ENCODE measurements at regions not wholly inside any gene's neighbourhood (a gene's known extent, or its start where the extent isn't known, plus 50 kb on each side); places are given as distances from the start of the nearest gene placed in this dataset.
"Not testable (repeated sequence)": the region's sequence is repeated elsewhere in the genome, so short reads cannot be mapped to it uniquely, and the experiment has no call there.

- Mint-ChIP-seq H3K27ac (no peak overlapping the region), H3K4me3 (no peak overlapping the region), H3K4me1 (peaks cover 37% of the 10 kb centered on the region), H3K36me3 (peaks cover 46% of the 10 kb centered on the region), H3K27me3 (no peaks in the 10 kb centered on the region), H3K9me3 (no peaks in the 10 kb centered on the region)
- CTCF ChIA-PET, result interaction anchor here (0.7 kb wide), 1 partner anchor 52 kb away, joined by 3 read pairs; no protein-coding TSS in a partner anchor
- DNase-seq, result no peak
These were observed 62.3 kb upstream of the MORC3 start for GRCh38 chr21:36257657-36258056.

DNA sequence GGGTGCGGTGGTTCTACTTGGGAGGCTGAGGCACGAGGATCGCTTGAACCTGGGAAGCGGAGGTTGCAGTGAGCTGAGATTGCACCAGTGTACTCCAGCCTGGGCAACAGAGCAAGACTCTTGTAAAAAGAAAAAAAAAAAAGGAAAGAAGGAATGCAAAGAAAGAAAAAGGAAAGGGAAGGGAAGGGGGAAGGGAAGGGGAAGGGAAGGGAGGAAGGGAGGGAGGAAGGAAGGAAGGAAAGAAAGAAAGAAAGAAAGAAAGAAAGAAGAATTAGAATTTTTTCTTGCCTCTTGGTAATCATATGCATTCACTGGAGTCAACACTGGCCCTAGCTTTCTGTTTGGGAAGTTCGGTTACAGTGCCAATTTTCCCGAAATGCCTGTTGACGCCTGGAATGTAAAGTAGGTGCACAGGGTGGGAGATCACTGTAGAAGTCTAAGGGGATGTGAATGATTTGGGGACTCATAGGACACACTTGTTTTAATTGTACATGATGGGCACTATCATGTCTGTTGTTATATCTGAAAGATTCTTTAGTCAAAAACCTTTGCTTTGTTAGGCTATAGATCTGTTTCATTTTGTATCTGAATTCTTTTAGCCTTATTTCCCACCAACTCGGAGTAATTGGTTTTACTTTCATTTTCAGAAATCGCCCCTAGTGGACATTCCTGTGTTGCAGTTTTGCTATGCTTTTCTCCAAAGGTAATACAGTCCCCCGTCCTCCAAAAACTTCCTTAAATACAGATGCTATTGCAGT is 59.8 kb upstream of the MORC3 start:
- peak overlapping the region; percentile 91 for H3K27ac Mint-ChIP-seq
- peak; percentile 68 for DNase-seq
- H3K36me3 Mint-ChIP-seq, result peaks cover 39% of the 10 kb centered on the region
- no peaks in the 10 kb centered on the region for H3K27me3 Mint-ChIP-seq
- peak overlapping the region; percentile 71 for H3K4me3 Mint-ChIP-seq
- peaks cover 19% of the 10 kb centered on the region for H3K4me1 Mint-ChIP-seq
- no peaks in the 10 kb centered on the region for H3K9me3 Mint-ChIP-seq
- CTCF ChIA-PET, result interaction anchor here (0.6 to 2.4 kb wide), 7 partner anchors 10 to 99 kb away, joined by 3 to 9 read pairs (median 5); partner anchors contain the start of gene MORC3

DNA sequence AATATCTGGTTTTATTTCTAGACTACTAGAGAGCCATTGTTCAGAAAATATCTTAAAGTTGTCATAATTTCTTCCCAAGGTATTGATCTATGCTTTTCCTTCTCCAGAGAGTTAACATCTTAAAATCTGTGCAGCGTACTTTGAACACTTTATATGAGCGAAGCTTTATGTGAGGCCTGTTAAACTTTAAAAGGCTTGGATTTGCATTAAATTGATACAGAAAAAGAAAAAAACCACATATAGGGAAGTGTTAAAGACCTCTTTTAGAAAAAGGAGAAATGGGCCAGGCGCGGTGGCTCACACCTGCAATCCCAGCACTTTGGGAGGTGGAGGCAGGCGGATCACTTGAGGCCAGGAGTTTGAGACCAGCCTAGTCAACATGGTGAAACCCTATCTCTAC is 59.2 kb upstream of the MORC3 start:
- Mint-ChIP-seq H3K27me3 (no peaks in the 10 kb centered on the region), H3K27ac (peak overlapping the region; percentile 91), H3K4me3 (peak overlapping the region; percentile 71), H3K4me1 (peaks cover 14% of the 10 kb centered on the region), H3K36me3 (peaks cover 38% of the 10 kb centered on the region), H3K9me3 (no peaks in the 10 kb centered on the region)
- no peak for DNase-seq
- CTCF ChIA-PET, result interaction anchor here (0.7 to 2.4 kb wide), 4 partner anchors 11 to 59 kb away, joined by 3 to 9 read pairs (median 6); partner anchors contain the start of gene MORC3

- Mint-ChIP-seq H3K4me3 (no peak overlapping the region), H3K27me3 (no peaks in the 10 kb centered on the region), H3K36me3 (peaks cover 36% of the 10 kb centered on the region), H3K27ac (no peak overlapping the region), H3K4me1 (peaks cover 14% of the 10 kb centered on the region), H3K9me3 (no peaks in the 10 kb centered on the region)
- no peak for DNase-seq
- CTCF ChIA-PET, result interaction anchor here (0.7 to 2.4 kb wide), 4 partner anchors 12 to 59 kb away, joined by 3 to 9 read pairs (median 6); partner anchors contain the start of gene MORC3
These were observed 58.5 kb upstream of the MORC3 start for GRCh38 chr21:36261459-36261858.

DNA sequence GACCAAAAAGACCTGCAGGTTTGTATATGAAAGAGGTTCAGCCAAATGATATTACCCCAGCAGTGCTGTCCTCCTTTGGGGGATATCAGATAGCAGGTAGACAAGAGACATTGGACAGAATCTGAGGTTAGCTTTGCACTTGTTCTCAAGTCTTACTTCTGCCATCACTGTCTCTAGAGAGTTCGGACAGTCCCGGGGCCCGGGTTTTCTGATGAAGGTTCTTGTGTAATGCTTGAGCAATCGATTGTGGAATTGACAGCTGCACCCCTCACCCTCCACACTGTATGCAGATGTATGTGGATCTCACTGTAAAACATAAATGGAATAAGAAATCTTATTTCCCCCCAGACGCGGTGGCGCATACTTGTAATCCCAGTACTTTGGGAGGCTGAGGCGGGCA is 56.2 kb upstream of the MORC3 start:
- Mint-ChIP-seq H3K4me3 (no peak overlapping the region), H3K4me1 (peaks cover 14% of the 10 kb centered on the region), H3K36me3 (peaks cover 35% of the 10 kb centered on the region), H3K27me3 (no peaks in the 10 kb centered on the region), H3K9me3 (no peaks in the 10 kb centered on the region), H3K27ac (no peak overlapping the region)
- no peak for DNase-seq
- CTCF ChIA-PET, result interaction anchor here (0.8 kb wide), 1 partner anchor 10 kb away, joined by 3 read pairs; no protein-coding TSS in a partner anchor

GRCh38 chr21:36265431-36265830 is 54.6 kb upstream of the MORC3 start:
- DNase-seq, result no peak
- peaks cover 4% of the 10 kb centered on the region for H3K4me1 Mint-ChIP-seq
- H3K27me3 Mint-ChIP-seq, result no peaks in the 10 kb centered on the region
- no peak overlapping the region for H3K4me3 Mint-ChIP-seq
- H3K9me3 Mint-ChIP-seq, result no peaks in the 10 kb centered on the region
- H3K27ac Mint-ChIP-seq, result no peak overlapping the region
- CTCF ChIA-PET, result interaction anchor here (1.6 kb wide), 1 partner anchor 11 kb away, joined by 3 read pairs; no protein-coding TSS in a partner anchor
- H3K36me3 Mint-ChIP-seq, result peaks cover 34% of the 10 kb centered on the region

DNA sequence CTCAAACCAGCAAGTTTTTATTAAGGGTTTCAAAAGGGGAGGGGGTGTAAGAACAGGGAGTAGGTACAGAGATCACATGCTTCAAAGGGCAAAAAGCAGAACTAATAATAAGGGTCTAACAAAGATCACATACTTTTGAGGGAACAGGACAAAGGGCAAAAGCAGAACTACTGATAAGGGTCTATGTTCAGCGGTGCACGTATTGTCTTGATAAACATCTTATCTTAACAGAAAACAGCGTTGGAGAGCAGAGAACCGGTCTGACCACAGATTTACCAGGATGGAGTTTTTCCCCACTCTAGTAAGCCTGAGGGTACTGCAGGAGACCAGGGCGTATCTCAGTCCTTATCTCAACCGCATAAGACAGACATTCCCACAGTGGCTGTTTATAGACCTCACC is 52.2 kb upstream of the MORC3 start:
- H3K4me1 Mint-ChIP-seq, H3K4me3 Mint-ChIP-seq, DNase-seq, H3K9me3 Mint-ChIP-seq, H3K27me3 Mint-ChIP-seq, H3K27ac Mint-ChIP-seq: not testable (repeated sequence)
- peaks cover 36% of the 10 kb centered on the region for H3K36me3 Mint-ChIP-seq
- CTCF ChIA-PET, result interaction anchor here (0.6 kb wide), 1 partner anchor 26 kb away, joined by 5 read pairs; no protein-coding TSS in a partner anchor

DNA sequence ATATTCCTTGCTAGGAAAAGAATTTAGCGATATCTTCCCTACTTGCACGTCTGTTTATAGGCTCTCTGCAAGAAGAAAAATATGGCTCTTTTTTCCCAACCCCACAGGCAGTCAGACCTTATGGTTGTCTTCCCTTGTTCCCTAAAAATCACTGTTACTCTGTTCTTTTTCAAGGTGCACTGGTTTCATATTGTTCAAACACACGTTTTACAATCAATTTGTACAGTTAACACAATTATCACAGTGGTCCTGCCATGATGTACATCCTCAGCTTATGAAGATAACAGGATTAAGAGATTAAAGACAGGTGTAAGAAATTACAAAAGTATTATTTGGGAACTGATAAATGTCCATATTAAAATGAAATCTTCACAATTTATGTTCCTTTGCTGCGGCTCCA is 51.7 kb upstream of the MORC3 start:
- CTCF ChIA-PET, DNase-seq, H3K4me3 Mint-ChIP-seq, H3K27ac Mint-ChIP-seq, H3K4me1 Mint-ChIP-seq, H3K9me3 Mint-ChIP-seq, H3K27me3 Mint-ChIP-seq: not testable (repeated sequence)
- peaks cover 35% of the 10 kb centered on the region for H3K36me3 Mint-ChIP-seq

Data from activated naive CD4-positive, alpha-beta T cell treated with anti-CD3 and anti-CD28 coated beads, Interleukin-2, amount 10 ng/mL, durations not matched to agents 7 days and 5 days (primary cell).